GM19324 (cell line): ENCODE measurements at regions not wholly inside any gene's neighbourhood (a gene's known extent, or its start where the extent isn't known, plus 50 kb on each side); places are given as distances from the start of the nearest gene placed in this dataset.

Experiments
- ATAC-seq: cut with Tn5 transposase; IDR thresholded peaks from one replicate; pipeline ENCODE4 v1.9.1; 2021; ENCODE audit warnings: mild to moderate bottlenecking, moderate library complexity; ENCODE audit not compliant: unreplicated experiment, low FRiP score

DNA sequence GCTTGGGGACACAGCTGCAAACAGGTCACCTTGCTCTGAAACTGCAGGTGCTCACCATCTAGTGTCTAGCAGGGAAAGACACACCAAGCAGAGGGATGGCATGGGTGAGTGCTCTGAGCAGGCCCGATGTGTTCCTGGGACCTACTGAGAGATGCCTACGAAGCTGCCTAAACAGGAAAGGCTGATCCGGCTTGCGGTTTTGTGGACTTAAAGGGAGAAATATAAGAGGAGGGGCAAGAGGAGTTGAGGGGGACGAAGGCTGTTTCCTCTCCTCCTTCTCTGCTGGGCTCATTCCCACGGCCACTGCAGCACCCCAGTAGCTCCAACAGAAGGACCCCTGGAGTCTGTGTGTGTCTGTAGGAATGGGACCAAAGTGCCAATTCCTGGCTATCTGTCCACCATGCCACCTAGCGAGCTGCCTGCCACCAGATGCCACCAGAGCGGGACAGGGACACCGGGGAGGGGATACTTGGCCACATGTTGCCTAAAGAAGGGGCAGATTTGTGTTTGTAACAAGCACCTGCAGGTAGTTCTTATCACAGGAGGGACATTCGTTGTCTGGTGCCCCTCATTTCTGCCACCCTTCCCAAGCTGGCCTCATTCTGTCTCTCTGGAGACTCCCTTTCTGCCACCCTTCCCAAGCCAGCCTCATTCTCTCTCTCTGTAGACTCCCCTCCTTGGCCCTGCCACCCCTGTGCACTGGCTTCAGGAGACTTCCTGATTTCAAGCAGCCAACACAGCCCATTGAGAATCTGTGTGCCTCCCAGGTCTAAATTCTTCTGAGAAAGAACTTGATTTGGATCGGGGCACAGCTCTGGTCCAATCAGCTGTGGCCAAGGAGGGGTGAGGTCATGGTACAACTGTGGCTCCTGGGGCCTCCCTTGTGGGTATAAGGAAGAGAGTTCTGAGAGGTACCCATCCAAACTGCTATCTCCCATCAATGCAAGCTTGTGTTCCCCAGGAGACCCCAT is 221.8 kb downstream of the ANKRD60 start:
- no peak for ATAC-seq

DNA sequence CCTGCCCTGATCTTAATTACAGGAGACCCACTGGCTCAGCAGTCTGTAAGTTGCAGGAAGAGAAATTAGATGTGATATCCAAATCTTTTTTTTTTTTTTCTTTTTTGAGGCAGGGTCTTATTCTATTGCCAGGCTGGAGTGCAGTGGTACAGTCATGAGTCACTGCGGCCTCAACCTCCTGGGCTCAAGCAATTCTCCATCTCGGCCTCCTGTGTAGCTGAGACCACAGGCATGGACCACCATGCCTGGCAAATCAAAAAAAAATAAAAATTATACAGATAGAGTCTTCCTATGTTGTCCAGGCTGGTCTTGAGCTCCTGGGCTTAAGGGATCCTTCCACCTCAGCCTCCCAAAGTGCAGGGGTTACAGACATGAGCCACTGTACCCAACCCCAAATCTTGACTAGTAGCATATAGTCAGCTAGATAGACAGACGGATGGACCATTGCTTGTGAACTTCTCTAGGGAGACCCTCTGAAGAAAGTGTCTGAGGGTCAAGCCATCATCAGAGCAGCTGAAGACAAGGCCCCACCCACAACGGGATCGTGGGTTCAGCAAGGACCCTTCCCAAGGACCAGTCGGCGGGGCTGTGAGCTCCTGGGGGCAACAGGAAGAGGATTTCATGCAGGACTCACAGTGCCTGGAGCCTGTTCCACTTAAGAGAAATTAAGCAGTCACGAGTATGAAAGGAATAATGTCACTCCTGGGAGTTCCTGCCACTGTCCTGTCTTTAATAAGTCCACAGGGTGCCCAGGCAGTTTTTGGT is 222.7 kb downstream of the ANKRD60 start:
- no peak for ATAC-seq

DNA sequence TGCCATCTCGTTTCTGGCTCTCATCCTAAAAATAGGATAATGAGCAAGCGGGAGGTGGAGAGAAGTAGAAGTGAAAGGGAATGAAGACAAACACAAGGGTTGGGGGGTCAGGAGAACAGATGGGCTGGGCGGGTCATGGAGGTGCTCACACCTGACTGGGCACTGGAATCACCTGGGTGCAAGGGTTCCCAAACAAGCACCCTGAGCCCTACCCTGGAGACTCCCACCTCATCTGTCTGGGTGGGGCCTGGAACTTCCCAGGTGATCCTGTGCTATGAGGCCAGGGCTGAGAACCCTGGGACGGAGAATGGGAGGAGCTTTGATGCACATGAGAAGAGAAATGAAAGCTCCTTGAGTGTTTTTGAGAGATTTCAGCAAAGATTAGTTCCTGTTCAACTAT is 223.6 kb downstream of the ANKRD60 start:
- no peak for ATAC-seq

DNA sequence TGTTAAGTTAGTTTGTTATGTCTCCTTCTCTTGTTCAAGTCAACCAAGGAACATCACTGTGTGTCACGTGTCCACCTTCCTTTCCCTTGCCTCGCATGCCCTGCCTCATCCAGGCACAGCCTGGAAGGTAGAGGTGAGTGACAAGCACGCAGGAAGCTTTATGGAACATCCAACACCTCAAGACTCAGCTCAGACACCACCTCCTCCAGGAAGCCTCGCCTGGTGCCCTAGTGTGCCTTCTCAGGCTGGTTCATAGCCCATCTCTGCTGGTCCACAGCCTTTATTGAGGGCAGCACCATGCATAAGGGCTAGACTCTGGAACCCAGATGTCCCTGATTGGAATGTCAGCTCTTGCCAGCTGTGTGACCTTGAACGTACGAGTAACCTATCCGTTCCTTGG is 224.3 kb downstream of the ANKRD60 start:
- no peak for ATAC-seq

DNA sequence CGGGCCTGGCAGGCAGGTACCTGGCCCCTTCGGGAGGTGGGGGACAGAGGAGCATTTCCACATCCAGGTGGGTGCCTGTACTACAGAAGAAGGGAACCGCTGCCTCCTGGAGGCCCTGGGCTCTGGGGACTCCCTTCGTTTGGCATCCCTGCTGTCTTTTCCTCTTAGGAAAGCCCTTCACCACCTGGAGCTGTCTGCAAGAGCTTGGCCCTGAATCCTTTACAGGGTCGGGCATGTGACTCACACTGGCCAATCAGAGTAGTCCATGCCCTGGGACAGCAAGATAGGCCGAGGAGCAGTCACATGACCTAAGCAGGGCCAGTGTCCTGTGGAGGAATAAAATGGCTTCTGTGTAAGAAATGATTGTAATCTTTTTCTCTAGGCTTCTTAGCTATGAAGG is 224.9 kb downstream of the ANKRD60 start:
- no peak for ATAC-seq

DNA sequence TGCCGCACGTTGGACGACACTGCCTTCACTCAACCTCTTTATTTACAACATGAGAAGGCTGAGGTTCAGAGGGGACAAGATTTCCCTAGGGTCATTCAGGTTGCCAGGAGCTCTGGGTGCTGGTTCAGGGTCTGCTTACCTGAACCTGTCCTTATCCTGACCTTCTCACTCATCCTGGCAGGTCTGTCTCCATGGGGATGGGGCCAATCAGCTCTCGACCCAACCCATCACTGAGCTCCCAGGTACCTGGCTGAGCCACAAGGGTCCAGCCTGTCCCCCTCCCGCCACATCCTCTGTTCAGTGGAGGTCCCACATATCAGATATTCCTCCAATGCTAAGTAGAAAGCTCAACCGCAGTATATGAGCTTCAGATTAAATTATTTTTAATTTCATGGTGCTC is 225.6 kb downstream of the ANKRD60 start:
- ATAC-seq = no peak

DNA sequence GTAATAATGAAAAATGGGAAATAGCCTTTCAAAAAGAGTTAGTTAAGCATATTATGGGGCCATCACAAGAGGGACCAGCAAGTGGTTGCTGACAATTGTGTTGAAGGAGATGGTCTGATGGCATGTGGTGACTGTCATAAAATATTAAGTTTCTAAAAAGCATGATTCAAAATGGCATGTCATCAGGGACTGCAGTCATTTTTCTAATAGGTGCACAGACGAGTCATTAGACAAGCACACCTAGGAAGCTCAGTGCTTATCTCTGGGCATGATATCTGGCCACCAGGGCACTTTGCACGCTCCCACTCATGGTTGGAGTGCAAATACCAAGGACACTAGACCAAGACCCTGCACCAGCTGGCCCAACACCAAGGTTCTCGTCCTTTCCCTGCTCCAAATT is 226.5 kb downstream of the ANKRD60 start:
- ATAC-seq = no peak

DNA sequence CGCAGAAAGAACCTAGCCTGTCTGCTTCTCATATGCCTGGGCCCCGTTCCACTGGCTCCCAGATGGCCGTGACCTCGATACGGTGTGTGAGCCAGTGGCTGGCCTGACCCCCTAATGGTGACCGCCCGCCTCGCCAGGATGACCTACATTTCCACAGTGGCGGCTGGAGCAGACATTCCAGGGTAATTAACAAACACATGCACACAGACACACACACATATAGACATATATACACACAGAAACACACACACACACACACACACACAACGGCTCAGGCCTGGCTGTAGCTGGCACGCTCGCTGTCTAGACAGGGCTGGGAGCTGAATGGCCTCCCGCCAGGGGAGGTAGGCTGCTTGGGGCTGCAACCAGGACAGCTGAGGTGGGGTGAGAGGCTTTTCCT is 227.1 kb downstream of the ANKRD60 start:
- ATAC-seq = no peak

DNA sequence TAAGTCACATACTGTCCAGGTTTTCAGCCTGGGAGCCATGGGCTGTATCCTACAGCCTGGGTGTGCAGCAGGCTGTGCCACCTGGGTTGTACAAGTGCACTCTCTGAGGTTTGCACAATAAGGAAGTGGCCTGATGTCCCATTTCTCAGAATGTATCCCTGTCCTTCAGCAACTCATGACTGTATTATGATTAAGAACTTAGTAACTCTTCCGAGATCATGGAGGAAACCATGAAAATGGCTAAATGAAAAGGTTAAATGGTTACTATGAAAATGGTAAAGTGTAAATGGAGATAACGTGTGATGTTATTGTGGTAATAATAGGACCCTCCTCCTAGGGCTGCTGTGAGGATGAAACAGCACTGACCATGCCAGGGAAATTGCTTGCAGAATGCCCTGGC is 227.6 kb downstream of the ANKRD60 start:
- no peak for ATAC-seq

DNA sequence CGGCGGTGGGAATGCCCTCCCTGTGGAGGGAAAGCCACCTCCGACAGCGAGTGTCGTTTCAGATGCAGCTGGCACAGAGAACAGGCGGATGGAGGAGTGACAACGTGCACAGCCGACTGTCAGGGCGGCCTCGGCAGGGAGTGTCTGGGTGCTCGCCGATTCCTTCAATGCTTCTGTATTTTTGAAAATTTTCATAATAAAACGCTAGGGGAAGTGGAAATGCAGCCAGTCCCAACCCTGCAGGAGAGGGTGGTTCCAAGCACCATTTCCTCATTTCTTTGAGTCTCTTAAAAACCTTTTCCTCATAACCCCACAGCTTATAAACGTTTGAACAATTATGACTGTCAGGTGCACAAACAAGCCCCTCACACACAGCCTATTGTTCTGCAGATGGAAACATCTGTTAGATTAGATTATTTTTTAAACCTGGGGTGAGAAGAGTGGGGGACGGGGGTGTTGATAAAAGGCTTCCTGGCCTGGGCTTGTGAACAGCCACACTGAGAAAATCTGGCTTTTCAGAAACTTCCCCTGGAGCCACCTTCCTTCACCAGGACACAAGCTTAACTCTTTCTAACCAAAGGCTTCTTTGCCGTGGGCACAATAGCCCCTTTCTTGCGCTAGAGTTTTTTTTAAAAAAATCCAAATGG is 228.9 kb downstream of the ANKRD60 start:
- ATAC-seq = no peak

DNA sequence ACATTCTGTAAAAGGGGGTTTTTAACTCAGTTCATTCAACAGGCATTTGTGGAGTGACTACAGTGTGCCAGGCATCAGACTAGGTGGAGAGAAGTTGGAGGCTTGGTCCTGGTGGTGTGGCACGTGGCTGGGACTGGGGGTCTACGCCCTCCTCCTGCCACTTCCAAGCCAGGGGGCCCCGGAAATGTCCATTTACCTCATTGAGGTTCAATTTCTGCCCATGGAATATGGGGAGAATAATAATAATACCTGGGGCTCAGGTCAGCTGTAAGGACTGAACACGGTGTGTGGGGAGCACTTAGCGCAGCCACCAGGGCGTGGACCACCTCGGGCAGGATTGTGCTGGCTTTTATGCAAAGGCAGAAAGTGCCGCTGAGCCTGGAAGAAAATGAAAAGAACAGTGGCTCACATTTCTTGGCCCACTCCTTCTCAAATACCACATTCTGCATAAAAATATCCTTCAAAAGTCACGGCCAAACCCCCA is 229.4 kb downstream of the ANKRD60 start:
- no peak for ATAC-seq

DNA sequence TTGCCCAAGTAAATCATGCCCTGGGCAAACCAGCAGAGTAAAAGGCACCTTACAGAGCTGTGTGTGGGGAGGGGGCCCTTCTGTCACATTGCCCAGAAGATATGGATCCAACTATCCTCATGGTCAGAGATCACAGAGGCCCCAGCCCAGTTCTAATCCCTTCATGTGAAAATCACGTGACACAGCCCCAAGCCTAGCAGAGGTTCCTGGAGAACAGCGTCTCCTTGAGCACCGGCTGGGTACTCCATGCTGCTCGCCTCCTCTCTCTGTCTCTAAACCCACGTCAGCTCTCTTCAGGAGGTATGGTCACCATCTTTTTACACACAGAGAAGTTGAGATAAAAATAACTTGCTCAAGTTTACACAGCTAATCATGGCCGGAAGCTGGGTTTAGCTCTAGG is 230.2 kb downstream of the ANKRD60 start:
- ATAC-seq = no peak

DNA sequence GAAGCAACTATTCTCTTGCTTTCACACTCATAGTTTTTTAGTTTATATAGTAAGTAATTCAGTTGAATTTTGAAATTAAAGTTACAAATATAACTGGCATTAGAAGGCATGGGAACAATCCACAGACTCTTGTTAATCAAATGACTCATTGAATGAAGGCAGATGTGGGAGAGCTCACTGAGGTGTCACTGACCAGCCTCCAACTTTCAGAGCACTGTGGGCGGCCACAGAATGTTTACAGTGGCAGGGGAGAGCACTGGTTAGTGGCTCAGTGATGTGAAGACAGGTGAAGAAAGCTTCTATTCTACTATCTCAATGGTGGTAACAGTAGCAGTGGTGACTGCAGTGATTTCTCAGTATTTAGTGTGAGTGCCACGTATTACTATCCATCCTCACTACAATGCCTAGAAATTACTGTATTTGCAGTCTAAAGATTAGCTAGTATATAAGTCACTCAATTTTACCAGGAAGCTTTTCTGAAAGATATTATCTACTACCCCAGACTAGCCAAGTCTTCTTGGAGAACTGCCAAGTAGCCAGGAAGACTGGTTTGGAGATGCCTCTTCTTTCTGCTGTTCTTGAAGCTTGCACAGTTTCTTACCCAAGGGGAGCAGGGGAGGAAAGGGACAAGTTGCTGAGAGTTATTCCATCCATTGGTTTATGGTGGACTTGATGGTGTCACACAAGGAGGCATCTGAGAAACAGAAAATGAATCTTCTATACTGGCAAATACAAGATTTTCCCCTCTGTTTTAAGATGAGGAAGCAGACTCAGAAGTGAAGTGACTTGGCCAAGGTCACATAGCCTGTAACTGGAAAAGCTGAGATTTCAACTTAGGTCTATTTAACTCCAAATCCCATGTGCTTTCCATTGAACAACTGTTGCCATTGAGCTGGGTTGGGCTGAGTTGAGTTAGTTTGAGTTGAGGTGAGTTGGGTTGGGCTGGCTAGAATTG is 231.2 kb downstream of the ANKRD60 start:
- ATAC-seq = no peak

DNA sequence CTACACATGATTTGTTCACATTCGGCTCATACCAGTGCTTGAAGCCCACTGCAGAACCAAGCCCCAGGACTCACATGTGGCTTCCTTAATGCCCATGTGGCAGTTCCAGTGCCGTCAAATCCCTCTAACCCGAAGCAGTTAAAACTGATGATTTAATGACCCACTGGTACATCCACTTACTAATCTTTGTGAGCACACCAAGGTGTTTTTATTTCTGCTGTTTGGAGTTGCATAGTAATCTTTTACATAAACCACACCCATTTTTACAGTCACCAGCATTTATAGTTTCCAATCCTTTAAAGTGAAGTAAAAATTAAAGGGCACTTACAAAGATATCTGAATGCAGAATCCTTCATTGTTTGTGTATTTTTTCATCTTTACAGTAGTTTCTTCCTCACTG is 232.0 kb downstream of the ANKRD60 start:
- no peak for ATAC-seq

DNA sequence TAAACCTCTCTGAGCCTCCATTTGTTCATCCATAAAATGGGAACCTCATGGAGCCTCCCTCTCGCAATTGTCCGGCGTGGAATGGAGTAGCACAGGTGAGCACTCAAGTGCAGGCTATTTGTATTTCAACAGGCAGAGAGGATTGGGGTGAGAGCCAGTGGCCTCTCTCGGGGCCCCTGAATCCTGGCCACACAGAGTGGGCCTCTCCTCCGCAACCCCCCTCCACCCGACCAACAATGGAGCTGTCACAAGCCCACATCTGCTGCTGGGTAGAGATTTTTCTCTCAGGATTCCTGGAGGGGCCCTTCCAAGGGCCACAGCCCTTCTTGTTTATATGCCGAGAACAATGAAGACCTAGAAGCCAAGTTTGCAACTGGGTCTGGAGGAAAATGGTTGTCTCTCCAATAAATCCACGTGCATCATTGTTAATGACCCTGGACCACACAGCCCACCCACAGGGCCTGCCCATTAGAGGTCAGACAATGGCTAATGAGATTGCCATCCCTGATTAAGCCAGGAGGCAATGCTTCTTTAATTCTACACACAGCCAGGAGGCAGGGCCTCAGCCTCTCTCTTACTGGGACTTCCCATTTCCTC is 233.0 kb downstream of the ANKRD60 start:
- no peak for ATAC-seq

DNA sequence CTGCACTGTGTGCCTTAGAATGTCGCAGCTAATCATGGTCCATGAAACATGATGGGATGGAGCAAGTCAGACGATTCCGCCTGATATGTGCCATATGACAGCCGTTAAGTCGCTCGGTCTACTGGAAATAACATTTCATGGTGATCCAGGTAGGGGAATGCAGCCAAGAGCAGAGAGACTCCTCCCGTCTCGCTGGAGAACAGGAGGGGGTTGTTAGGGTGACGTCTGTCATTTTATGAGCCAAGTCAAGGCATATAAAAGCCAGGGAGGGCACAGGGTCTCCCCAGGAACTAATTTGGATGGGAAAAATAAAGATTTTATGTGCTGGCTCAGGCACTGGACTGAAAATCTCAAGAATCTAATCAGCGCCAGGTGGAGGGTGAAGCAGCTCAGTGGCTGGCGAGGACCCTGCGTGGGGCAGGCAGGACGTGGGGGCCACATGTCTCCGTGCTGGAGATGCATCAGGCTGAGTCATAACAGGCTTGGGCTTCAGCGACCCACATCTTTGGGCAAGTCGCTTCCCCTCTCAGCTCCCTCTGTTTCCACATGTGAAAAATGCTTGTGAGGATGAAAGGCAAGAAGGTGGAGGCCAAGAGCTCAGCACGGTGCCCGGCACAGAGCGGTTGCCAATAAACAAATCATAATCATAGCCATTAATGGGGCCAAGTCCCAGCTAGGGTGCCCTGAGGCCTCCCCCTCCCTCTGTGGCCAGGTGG is 234.6 kb downstream of the ANKRD60 start:
- ATAC-seq = no peak

DNA sequence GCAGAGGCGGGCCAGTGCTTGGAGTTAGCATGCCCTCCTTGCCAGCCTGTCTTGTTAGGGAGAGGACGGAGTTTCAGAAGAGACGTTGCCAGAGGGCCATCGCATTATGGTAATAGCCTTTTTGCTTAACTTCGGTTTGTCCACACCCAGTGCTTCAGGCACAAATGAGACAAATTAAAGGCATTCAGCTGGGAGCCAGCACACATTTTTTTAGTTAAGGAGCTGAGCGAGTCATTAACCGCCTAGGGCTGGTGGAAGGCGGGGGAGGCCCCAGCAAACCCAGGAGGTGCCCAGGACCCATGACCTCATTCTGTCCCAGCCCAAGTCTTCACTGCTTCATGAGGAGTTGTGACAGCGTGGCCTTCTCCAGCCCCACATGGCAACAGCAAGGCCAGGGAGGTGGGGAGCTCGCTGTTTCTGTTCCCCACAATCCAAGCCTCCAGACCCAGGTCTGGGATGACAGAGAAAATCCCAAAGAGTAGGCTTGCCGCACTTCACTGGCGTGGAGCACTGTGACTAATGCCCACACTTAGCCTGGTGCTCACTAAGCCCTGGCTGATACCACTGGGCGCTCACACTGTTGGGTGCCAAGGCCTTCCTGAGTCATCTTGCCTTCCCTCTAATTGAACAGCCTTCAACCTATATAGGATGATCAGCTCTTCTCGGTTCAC is 237.1 kb downstream of the ANKRD60 start:
- ATAC-seq = no peak

DNA sequence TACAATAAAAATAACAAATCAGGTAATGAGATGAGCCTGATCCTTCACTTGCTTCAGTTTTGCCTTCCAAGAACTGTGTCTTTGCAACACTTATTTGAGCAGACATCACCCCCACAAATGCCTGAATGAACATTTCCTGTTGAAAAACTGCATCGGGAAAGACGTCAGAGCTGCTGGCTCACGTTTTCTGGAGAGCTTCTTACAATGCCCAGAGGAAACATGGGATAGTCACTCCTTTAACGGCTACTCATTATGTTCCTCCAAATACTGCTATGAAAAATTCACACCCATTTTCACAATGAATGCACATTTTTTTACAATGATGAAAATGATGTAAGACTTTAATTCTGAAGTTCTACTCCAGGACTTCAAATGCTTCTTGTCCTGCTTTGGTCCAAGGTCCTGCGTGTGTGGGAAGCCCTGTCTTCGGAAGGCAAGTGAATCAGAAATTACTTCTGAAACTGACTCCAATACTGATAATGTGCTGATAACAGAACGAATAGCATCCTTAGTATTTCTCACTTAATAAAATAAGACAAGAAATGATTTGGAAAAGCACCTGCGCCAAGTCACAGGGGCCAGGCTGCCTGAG is 238.0 kb downstream of the ANKRD60 start:
- no peak for ATAC-seq
